Liver (tissue), 8 donors: ENCODE measurements at regions not wholly inside any gene's neighbourhood (a gene's known extent, or its start where the extent isn't known, plus 50 kb on each side); places are given as distances from the start of the nearest gene placed in this dataset.

Experiments used
- DNase-seq: peaks from one replicate; pipeline ENCODE4 v3.0.0-alpha.2; 2017; ENCODE audit warnings: low spot score
- H3K27ac ChIP-seq, 2 donors: one replicate each; pipeline ENCODE4 v1.7.0; 2013; ENCODE audit warnings: inconsistent platforms in 2 of 2, low read length in 2 of 2, control low read depth in 1 of 2, low read depth in 1 of 2, mild to moderate bottlenecking in 1 of 2
- H3K27me3 ChIP-seq, 4 donors: one replicate each; pipeline versions ENCODE4 v1.6.1 to v1.7.0; 2013; ENCODE audit warnings: low read length in 3 of 4, inconsistent platforms in 1 of 4, mild to moderate bottlenecking in 1 of 4, moderate library complexity in 1 of 4; ENCODE audit not compliant: control insufficient read depth in 4 of 4, insufficient read depth in 4 of 4
- H3K36me3 ChIP-seq, 4 donors: one replicate each; pipeline versions ENCODE4 v1.6.1 to v1.7.0; 2013; ENCODE audit warnings: low read length in 3 of 4, mild to moderate bottlenecking in 3 of 4, low read depth in 1 of 4, moderate library complexity in 1 of 4; ENCODE audit not compliant: control insufficient read depth in 4 of 4, insufficient read depth in 3 of 4
- H3K4me1 ChIP-seq, 4 donors: one replicate each; pipeline versions ENCODE4 v1.6.1 to v1.7.0; 2013; ENCODE audit warnings: low read length in 3 of 4, mild to moderate bottlenecking in 3 of 4, moderate library complexity in 1 of 4; ENCODE audit not compliant: control insufficient read depth in 4 of 4, insufficient read depth in 4 of 4
- H3K4me3 ChIP-seq, 3 donors: one replicate each; pipeline versions ENCODE4 v1.6.1 to v1.7.0; 2013; ENCODE audit warnings: low read length in 3 of 3, control low read depth in 1 of 3, low read depth in 1 of 3, mild to moderate bottlenecking in 1 of 3
- H3K9ac ChIP-seq, 2 donors: one replicate each; pipeline ENCODE4 v1.7.0; 2013; ENCODE audit warnings: low read length in 2 of 2, mild to moderate bottlenecking in 2 of 2, moderate library complexity in 2 of 2, control low read depth in 1 of 2, low read depth in 1 of 2
- H3K9me3 ChIP-seq, 4 donors: one replicate each; pipeline versions ENCODE4 v1.6.1 to v1.7.0; 2013; ENCODE audit warnings: low read length in 3 of 4; ENCODE audit not compliant: control insufficient read depth in 4 of 4
- FOXA1 ChIP-seq: IDR thresholded peaks from 2 replicates; pipeline ENCODE4 v1.6.1; 2016; ENCODE audit warnings: antibody characterized with exemption
- FOXA2 ChIP-seq: IDR thresholded peaks from 2 replicates; pipeline ENCODE4 v1.6.1; 2016; ENCODE audit warnings: antibody characterized with exemption
- GABPA ChIP-seq, 2 donors: IDR thresholded peaks in 1 of 2; conservative IDR thresholded peaks in 1 of 2; 2 replicates each; pipeline ENCODE4 v1.6.1; 2016; ENCODE audit warnings: antibody characterized with exemption in 2 of 2, mild to moderate bottlenecking in 1 of 2, moderate library complexity in 1 of 2
- HNF4A ChIP-seq, 2 donors: conservative IDR thresholded peaks; 2 replicates each; pipeline ENCODE4 v1.6.1; 2016; ENCODE audit warnings: antibody characterized with exemption in 2 of 2, mild to moderate bottlenecking in 2 of 2
- HNF4G ChIP-seq: IDR thresholded peaks from 2 replicates; pipeline ENCODE4 v1.6.1; 2016; ENCODE audit warnings: antibody characterized with exemption
- JUND ChIP-seq, 2 donors: IDR thresholded peaks; 2 replicates each; pipeline ENCODE4 v1.6.1; 2016; ENCODE audit warnings: antibody characterized with exemption in 2 of 2
- NR2F2 ChIP-seq: IDR thresholded peaks from 2 replicates; pipeline ENCODE4 v1.6.1; 2016; ENCODE audit warnings: antibody characterized with exemption
- RAD21 ChIP-seq, 2 donors: IDR thresholded peaks; 2 replicates each; pipeline ENCODE4 v1.6.1; 2016; ENCODE audit warnings: antibody characterized with exemption in 2 of 2, mild to moderate bottlenecking in 2 of 2
- RXRA ChIP-seq, 2 donors: IDR thresholded peaks; 2 replicates each; pipeline ENCODE4 v1.6.1; 2017 to 2018; ENCODE audit warnings: antibody characterized with exemption in 2 of 2, mild to moderate bottlenecking in 1 of 2
- WGBS: extraction: QIAGEN DNeasy Blood & Tissue Kit; methylation state at CpG from one replicate; pipeline ENCODE4 v1.1.7; 2013; 5-methylcytosine and 5-hydroxymethylcytosine counted together
- TF ChIP-seq, protein P1 (sequence below): fragments of 150-350 bp; IDR thresholded peaks from 2 replicates; pipeline ENCODE4 v1.5.1; 2017; ENCODE audit warnings: improper control_type of control experiment, low read depth, low read length; ENCODE audit not compliant: missing input control
- TF ChIP-seq, protein P2 (sequence below): IDR thresholded peaks from 2 replicates; pipeline ENCODE4 v1.6.1; 2016; ENCODE audit warnings: antibody characterized with exemption
- TF ChIP-seq, protein P3 (sequence below): IDR thresholded peaks from 2 replicates; pipeline ENCODE4 v1.6.1; 2016; ENCODE audit warnings: antibody characterized with exemption, mild to moderate bottlenecking
- donor health status: healthy.
- donor health status: healthy.
- donor health status: healthy.
- donor health status: healthy.
- donor health status: healthy.

DNA sequence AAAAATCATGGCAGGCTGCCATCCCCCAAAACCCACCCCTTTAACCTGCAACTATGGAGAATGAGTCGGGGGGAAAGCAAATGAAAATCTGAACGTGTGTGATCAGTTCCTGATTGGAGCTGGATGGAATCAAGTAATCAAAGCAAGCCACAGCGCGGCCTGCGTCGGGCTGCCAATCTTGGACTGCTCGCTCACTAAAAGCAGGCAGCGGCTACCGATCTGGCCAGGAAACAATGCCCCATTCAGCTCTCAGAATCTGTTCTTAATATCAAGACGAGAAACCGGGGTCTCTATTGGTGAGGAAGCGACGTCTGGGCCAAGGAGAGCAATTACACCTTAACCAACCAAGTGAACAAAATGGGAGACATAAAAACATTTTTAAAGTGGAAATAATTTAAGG is 472.2 kb downstream of the SOX6 start:
- TF ChIP-seq, protein P1, sequence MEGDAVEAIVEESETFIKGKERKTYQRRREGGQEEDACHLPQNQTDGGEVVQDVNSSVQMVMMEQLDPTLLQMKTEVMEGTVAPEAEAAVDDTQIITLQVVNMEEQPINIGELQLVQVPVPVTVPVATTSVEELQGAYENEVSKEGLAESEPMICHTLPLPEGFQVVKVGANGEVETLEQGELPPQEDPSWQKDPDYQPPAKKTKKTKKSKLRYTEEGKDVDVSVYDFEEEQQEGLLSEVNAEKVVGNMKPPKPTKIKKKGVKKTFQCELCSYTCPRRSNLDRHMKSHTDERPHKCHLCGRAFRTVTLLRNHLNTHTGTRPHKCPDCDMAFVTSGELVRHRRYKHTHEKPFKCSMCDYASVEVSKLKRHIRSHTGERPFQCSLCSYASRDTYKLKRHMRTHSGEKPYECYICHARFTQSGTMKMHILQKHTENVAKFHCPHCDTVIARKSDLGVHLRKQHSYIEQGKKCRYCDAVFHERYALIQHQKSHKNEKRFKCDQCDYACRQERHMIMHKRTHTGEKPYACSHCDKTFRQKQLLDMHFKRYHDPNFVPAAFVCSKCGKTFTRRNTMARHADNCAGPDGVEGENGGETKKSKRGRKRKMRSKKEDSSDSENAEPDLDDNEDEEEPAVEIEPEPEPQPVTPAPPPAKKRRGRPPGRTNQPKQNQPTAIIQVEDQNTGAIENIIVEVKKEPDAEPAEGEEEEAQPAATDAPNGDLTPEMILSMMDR = no peak
- TF ChIP-seq HNF4A (conservative IDR thresholded peaks at IDR 0.05) (no peak), RAD21 (IDR thresholded peaks at IDR 0.05) (no peak), HNF4G (no peak), RXRA (IDR thresholded peaks at IDR 0.05) (no peak), GABPA (IDR thresholded peaks at IDR 0.05 in 1 of 2, conservative IDR thresholded peaks at IDR 0.05 in 1 of 2) (no peak), FOXA1 (no peak), JUND (IDR thresholded peaks at IDR 0.05) (no peak)
- TF ChIP-seq, protein P2, sequence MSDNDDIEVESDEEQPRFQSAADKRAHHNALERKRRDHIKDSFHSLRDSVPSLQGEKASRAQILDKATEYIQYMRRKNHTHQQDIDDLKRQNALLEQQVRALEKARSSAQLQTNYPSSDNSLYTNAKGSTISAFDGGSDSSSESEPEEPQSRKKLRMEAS = no peak
- Histone ChIP-seq H3K9me3 (no peaks in the 10 kb centered on the region), H3K4me1 (no peaks in the 10 kb centered on the region), H3K36me3 (no peaks in the 10 kb centered on the region), H3K27ac (no peak overlapping the region), H3K4me3 (no peak overlapping the region), H3K9ac (no peak overlapping the region), H3K27me3 (no peaks in the 10 kb centered on the region)
- WGBS = 92% methylated on average over 13 of the region's 13 CpGs
- no peak for DNase-seq

DNA sequence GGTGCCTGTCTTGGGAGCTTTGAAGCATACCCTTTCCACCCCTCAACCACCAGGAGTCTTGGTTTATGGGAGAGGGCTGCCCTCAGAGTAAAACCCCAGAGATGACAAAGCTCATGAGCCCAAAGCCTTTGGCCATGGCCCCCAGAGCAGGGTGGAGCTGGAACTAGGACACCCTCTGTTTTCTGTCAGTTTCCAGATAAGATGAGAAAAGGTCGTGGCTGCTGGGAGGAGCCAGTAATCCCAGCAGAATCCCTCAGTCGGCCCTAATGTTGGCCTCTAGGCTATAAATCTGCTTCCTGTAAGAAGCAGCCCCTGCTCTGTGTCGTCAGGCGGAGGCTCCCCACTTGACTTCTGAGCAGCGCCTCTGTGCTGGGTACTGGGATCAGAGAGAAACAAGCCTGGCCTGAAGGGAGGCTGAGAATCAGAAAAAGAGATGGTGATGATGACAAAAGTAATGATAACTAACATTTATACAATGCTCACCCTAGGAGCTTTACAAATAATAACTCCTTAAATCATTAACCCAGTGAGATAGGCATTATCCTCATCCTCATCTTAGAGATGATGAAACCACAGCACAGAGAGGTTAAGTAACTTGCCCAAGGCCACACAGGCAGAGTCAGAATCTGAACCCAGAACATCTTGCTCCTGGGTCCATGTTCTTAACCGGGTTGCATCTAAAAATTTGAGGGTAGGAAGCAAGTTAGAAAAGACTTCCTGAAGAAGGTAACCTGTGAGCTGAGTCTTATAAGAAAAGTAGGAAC is 471.4 kb downstream of the SOX6 start:
- Histone ChIP-seq H3K4me3 (no peak overlapping the region), H3K36me3 (no peaks in the 10 kb centered on the region), H3K27ac (peak overlapping the region in 1 of 2 donors; percentile 7), H3K9ac (no peak overlapping the region), H3K4me1 (no peaks in the 10 kb centered on the region), H3K9me3 (no peaks in the 10 kb centered on the region), H3K27me3 (no peaks in the 10 kb centered on the region)
- no peak for DNase-seq
- TF ChIP-seq, protein P3, sequence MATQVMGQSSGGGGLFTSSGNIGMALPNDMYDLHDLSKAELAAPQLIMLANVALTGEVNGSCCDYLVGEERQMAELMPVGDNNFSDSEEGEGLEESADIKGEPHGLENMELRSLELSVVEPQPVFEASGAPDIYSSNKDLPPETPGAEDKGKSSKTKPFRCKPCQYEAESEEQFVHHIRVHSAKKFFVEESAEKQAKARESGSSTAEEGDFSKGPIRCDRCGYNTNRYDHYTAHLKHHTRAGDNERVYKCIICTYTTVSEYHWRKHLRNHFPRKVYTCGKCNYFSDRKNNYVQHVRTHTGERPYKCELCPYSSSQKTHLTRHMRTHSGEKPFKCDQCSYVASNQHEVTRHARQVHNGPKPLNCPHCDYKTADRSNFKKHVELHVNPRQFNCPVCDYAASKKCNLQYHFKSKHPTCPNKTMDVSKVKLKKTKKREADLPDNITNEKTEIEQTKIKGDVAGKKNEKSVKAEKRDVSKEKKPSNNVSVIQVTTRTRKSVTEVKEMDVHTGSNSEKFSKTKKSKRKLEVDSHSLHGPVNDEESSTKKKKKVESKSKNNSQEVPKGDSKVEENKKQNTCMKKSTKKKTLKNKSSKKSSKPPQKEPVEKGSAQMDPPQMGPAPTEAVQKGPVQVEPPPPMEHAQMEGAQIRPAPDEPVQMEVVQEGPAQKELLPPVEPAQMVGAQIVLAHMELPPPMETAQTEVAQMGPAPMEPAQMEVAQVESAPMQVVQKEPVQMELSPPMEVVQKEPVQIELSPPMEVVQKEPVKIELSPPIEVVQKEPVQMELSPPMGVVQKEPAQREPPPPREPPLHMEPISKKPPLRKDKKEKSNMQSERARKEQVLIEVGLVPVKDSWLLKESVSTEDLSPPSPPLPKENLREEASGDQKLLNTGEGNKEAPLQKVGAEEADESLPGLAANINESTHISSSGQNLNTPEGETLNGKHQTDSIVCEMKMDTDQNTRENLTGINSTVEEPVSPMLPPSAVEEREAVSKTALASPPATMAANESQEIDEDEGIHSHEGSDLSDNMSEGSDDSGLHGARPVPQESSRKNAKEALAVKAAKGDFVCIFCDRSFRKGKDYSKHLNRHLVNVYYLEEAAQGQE = no peak
- TF ChIP-seq, protein P1 = no peak
- TF ChIP-seq FOXA2 = no peak
- TF ChIP-seq NR2F2 = peak; percentile 80
- TF ChIP-seq FOXA1 = no peak
- WGBS = 73% methylated on average over 6 of the region's 6 CpGs
